Chondrocyte (in vitro differentiated cells): ENCODE measurements at regions not wholly inside any gene's neighbourhood (a gene's known extent, or its start where the extent isn't known, plus 50 kb on each side); places are given as distances from the start of the nearest gene placed in this dataset.
A peak's percentile ranks its signal among the peaks of the same experiment; 100 is the strongest.

Source experiments
- DNase-seq: peaks from one replicate; pipeline ENCODE4 v3.0.0; 2021; ENCODE audit warnings: mixed read lengths, low spot score
- H3K27ac Mint-ChIP-seq: one replicate; pipeline ENCODE4 v1.8.0; 2021; ENCODE audit warnings: mild to moderate bottlenecking, moderate library complexity, mixed read lengths; ENCODE audit not compliant: unreplicated experiment
- H3K27me3 Mint-ChIP-seq: 2 replicates; pipeline ENCODE4 v1.8.0; 2021; ENCODE audit warnings: low read depth, mixed read lengths
- H3K36me3 Mint-ChIP-seq: 2 replicates; pipeline ENCODE4 v1.8.0; 2021; ENCODE audit warnings: low read depth, mixed read lengths
- H3K4me1 Mint-ChIP-seq: 2 replicates; pipeline ENCODE4 v1.8.0; 2021; ENCODE audit warnings: low read depth, mild to moderate bottlenecking, mixed read lengths
- H3K4me3 Mint-ChIP-seq: one replicate; pipeline ENCODE4 v1.8.0; 2021; ENCODE audit warnings: mild to moderate bottlenecking, moderate library complexity, mixed read lengths; ENCODE audit not compliant: unreplicated experiment
- H3K9me3 Mint-ChIP-seq: 2 replicates; pipeline ENCODE4 v1.8.0; 2021; ENCODE audit warnings: low read depth, mixed read lengths
- TF ChIP-seq, protein P1 (sequence below): fragments of 200-600 bp; sonication (generic); IDR thresholded peaks from 2 replicates; pipeline ENCODE4 v1.5.0; 2021; ENCODE audit warnings: antibody characterized with exemption, mild to moderate bottlenecking, moderate library complexity

DNA sequence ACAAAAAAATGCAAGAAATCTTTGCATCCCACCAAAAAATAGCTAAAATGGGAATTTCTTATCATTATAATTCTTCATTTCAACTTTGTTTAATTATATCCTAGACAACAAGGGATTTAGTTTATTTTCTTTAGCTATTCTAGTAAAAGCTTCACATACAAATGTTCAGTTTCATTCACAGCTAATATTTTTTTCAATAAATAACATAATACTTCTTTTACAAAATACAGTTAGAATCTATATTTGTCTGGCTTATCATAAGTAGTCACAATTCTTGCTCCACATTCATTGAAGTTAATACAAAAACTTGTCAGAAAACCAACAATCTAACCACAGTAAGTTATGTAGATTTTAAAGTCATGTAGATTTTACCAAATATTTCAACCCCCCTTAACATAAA lies 414.4 kb downstream of the FAT4 start:
- H3K36me3 Mint-ChIP-seq, result no peaks in the 10 kb centered on the region
- peak overlapping the region; percentile 42 for H3K27ac Mint-ChIP-seq
- DNase-seq, result no peak
- H3K9me3 Mint-ChIP-seq, result no peaks in the 10 kb centered on the region
- H3K4me3 Mint-ChIP-seq, result no peak overlapping the region
- peaks cover 21% of the 10 kb centered on the region for H3K4me1 Mint-ChIP-seq
- TF ChIP-seq, protein P1, sequence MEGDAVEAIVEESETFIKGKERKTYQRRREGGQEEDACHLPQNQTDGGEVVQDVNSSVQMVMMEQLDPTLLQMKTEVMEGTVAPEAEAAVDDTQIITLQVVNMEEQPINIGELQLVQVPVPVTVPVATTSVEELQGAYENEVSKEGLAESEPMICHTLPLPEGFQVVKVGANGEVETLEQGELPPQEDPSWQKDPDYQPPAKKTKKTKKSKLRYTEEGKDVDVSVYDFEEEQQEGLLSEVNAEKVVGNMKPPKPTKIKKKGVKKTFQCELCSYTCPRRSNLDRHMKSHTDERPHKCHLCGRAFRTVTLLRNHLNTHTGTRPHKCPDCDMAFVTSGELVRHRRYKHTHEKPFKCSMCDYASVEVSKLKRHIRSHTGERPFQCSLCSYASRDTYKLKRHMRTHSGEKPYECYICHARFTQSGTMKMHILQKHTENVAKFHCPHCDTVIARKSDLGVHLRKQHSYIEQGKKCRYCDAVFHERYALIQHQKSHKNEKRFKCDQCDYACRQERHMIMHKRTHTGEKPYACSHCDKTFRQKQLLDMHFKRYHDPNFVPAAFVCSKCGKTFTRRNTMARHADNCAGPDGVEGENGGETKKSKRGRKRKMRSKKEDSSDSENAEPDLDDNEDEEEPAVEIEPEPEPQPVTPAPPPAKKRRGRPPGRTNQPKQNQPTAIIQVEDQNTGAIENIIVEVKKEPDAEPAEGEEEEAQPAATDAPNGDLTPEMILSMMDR, result no peak
- H3K27me3 Mint-ChIP-seq, result no peaks in the 10 kb centered on the region

DNA sequence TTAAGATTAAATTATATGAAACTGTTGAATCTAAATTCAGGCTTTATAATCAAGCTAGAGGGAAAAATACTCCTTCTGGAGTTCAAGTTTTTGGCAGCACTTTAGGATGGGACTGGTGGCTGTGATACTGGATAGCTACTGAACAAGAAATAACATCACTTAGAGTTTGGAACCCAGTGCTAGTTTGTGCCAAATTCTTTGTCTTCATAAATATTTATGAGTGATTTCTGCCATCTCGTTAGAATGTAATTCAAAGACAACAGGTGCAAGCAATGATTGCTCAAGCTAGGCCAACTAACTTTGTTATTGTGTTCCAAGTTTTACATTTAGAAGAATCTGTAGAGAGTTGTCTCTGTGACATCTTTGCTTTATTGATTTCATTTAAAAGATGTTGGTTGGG lies 417.9 kb downstream of the FAT4 start:
- DNase-seq, result no peak
- TF ChIP-seq, protein P1, result no peak
- H3K27me3 Mint-ChIP-seq, result no peaks in the 10 kb centered on the region
- no peaks in the 10 kb centered on the region for H3K36me3 Mint-ChIP-seq
- no peak overlapping the region for H3K27ac Mint-ChIP-seq
- H3K4me3 Mint-ChIP-seq, result no peak overlapping the region
- H3K4me1 Mint-ChIP-seq, result peaks cover 50% of the 10 kb centered on the region
- peaks cover 4% of the 10 kb centered on the region for H3K9me3 Mint-ChIP-seq

GRCh38 chr4:125734504-125734903 lies 419.7 kb downstream of the FAT4 start:
- no peaks in the 10 kb centered on the region for H3K36me3 Mint-ChIP-seq
- H3K27me3 Mint-ChIP-seq, result no peaks in the 10 kb centered on the region
- peak overlapping the region; percentile 86 for H3K27ac Mint-ChIP-seq
- peaks cover 48% of the 10 kb centered on the region for H3K4me1 Mint-ChIP-seq
- H3K4me3 Mint-ChIP-seq, result no peak overlapping the region
- peaks cover 4% of the 10 kb centered on the region for H3K9me3 Mint-ChIP-seq
- TF ChIP-seq, protein P1, result no peak
- no peak for DNase-seq

GRCh38 chr4:125735102-125735501 lies 420.3 kb downstream of the FAT4 start:
- Mint-ChIP-seq H3K4me1 (peaks cover 48% of the 10 kb centered on the region), H3K27me3 (no peaks in the 10 kb centered on the region), H3K4me3 (no peak overlapping the region), H3K36me3 (no peaks in the 10 kb centered on the region), H3K27ac (peak overlapping the region; percentile 81), H3K9me3 (peaks cover 4% of the 10 kb centered on the region)
- TF ChIP-seq, protein P1, result no peak
- no peak for DNase-seq

DNA sequence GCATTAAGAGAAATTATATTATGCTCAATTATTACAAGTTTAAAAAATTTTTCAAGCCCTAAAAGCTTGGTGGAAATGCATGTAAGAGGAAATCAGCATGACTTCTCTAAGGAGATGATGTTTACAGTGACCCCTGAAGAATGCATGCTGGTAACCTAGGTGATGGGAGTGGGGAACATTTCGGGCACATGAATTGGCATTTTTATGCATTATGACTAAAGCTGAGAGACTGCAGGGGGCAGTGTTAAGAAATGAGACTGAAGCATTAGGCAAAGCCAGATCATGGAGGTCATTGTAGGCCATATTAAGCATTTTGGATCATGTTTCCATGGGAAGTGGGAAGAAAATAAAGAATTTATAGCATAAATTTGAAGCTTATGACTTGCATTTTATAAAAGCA lies 421.3 kb downstream of the FAT4 start:
- no peak for DNase-seq
- Mint-ChIP-seq H3K36me3 (no peaks in the 10 kb centered on the region), H3K9me3 (peaks cover 4% of the 10 kb centered on the region), H3K27ac (peak overlapping the region; percentile 81), H3K4me1 (peaks cover 54% of the 10 kb centered on the region), H3K27me3 (no peaks in the 10 kb centered on the region), H3K4me3 (no peak overlapping the region)
- TF ChIP-seq, protein P1, result peak; percentile 73
